Tibial nerve (tissue), 4 donors: ENCODE measurements at regions not wholly inside any gene's neighbourhood (a gene's known extent, or its start where the extent isn't known, plus 50 kb on each side); places are given as distances from the start of the nearest gene placed in this dataset.
A peak's percentile ranks its signal among the peaks of the same experiment; 100 is the strongest.

Experiments used
- DNase-seq, 2 donors: peaks; one replicate each; pipeline ENCODE4 v3.0.0-alpha.2; 2019; ENCODE audit warnings: low spot score in 2 of 2
- H3K27ac ChIP-seq, 4 donors: fragments of 200-600 bp; sonication (generic) in 3 of 4; one replicate each; pipeline ENCODE4 v1.5.1; 2017 to 2019; ENCODE audit warnings: mild to moderate bottlenecking in 1 of 4
- H3K27me3 ChIP-seq, 2 donors: fragments of 200-600 bp; sonication (generic) in 1 of 2; one replicate each; pipeline versions ENCODE4 v1.5.1 to v1.6.0; 2017 to 2019
- H3K36me3 ChIP-seq, 3 donors: fragments of 200-600 bp; sonication (generic); one replicate each; pipeline ENCODE4 v1.5.1; 2018 to 2019
- H3K4me1 ChIP-seq, 4 donors: fragments of 200-600 bp; sonication (generic) in 3 of 4; one replicate each; pipeline ENCODE4 v1.5.1; 2017 to 2019
- H3K4me3 ChIP-seq, 4 donors: fragments of 200-600 bp; sonication (generic) in 3 of 4; one replicate each; pipeline ENCODE4 v1.5.1; 2017 to 2019; ENCODE audit warnings: mild to moderate bottlenecking in 1 of 4, moderate library complexity in 1 of 4
- H3K9me3 ChIP-seq, 4 donors: fragments of 200-600 bp; sonication (generic) in 3 of 4; one replicate each; pipeline ENCODE4 v1.5.1; 2017 to 2019
- EP300 ChIP-seq, 2 donors: sonication (generic); formaldehyde crosslinking; IDR thresholded peaks; one replicate each; pipeline ENCODE4 v1.6.1; 2017; ENCODE audit warnings: antibody characterized with exemption in 2 of 2, mild to moderate bottlenecking in 1 of 2
- POLR2A ChIP-seq, 2 donors: fragments of 450-650 bp; IDR thresholded peaks; one replicate each; pipeline ENCODE4 v1.6.1; 2017; ENCODE audit warnings: antibody characterized with exemption in 2 of 2, mild to moderate bottlenecking in 2 of 2, moderate library complexity in 2 of 2
- whole genome bisulfite sequencing, 2 donors: methylation state at CpG; one replicate each; pipeline ENCODE4 v1.1.5; 2018; 5-methylcytosine and 5-hydroxymethylcytosine counted together
- TF ChIP-seq, protein P1 (sequence below), 5 experiments: fragments of 200-600 bp in 3 of 5; fragments of 450-650 bp in 2 of 5; sonication (generic) in 3 of 5; IDR thresholded peaks; one replicate each; pipeline ENCODE4 v1.5.1; 2016 to 2019; ENCODE audit warnings: antibody characterized with exemption in 5 of 5, mild to moderate bottlenecking in 3 of 5, moderate library complexity in 2 of 5

DNA sequence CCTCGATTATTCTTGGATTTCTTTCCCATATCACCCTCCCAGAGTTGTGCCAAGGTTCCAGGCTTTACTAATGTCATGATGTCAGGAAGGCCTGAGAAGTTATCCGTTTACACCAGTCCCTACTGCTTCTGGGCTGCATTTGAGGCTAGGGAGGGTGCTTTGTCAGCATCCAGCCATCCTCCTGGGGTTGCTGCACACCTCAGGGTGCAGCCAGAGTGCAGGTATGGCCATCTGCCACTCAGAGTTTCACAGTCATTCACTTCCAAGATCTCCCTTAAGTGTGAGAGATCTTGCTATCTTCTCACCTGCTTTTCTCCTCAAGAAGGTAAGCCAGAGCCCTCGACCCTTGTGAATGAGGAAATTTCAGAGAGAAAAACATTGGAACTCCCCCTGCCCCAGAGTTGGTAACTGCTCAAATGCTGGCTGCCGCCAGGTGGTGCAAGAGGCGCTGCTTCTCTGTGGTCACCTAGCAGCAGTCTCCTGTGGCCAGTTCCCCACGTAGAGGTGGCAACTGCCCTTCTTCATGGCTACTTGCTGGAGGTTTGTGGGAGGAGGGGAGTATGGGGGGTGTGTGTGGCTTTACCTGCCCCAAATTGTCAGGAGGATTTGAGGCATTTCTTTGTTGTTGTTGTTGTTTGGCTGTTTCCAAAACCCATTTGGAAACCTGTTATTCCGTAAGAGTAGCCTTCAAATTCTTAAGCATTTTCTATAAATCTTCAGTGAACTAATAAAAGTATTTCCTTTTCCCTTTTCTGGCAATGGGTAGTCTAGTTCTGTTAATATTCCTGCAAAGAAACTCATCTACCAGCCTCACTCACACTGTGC lies 259.6 kb upstream of the DMRT1 start:
- Histone ChIP-seq H3K27ac (no peak overlapping the region), H3K4me3 (no peak overlapping the region), H3K27me3 (no peaks in the 10 kb centered on the region), H3K9me3 (no peaks in the 10 kb centered on the region), H3K4me1 (peaks cover 0 to 6% (median 0%) of the 10 kb centered on the region in 4 donors), H3K36me3 (peaks cover 0 to 13% (median 0%) of the 10 kb centered on the region in 3 donors)
- TF ChIP-seq EP300 (IDR thresholded peaks at IDR 0.05) = no peak
- TF ChIP-seq POLR2A (IDR thresholded peaks at IDR 0.05) = no peak
- TF ChIP-seq, protein P1, sequence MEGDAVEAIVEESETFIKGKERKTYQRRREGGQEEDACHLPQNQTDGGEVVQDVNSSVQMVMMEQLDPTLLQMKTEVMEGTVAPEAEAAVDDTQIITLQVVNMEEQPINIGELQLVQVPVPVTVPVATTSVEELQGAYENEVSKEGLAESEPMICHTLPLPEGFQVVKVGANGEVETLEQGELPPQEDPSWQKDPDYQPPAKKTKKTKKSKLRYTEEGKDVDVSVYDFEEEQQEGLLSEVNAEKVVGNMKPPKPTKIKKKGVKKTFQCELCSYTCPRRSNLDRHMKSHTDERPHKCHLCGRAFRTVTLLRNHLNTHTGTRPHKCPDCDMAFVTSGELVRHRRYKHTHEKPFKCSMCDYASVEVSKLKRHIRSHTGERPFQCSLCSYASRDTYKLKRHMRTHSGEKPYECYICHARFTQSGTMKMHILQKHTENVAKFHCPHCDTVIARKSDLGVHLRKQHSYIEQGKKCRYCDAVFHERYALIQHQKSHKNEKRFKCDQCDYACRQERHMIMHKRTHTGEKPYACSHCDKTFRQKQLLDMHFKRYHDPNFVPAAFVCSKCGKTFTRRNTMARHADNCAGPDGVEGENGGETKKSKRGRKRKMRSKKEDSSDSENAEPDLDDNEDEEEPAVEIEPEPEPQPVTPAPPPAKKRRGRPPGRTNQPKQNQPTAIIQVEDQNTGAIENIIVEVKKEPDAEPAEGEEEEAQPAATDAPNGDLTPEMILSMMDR (IDR thresholded peaks at IDR 0.05) = no peak
- 88 to 89% methylated on average over 7 of the region's 7 CpGs for WGBS, 2 donors
- DNase-seq = no peak

DNA sequence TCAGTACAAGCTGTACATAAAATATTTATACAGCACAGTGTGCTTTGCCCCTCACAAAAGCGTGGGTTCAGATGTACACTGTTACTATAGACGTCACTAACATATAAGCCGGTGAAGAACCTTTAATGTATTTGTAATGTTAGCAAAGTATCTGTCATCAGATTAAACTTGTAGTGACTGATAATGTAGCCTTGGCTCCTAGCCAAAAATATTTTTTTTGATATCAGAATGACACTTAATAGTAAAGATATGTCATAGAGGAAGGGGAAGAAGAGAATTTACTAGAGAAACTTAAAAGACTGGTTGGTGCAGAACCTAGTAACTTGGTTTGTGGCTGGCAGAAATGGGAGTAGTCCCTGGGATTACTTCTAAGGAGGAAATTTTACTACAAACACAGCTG lies 258.7 kb upstream of the DMRT1 start:
- no peaks in the 10 kb centered on the region for H3K9me3 ChIP-seq
- DNase-seq = no peak
- no peaks in the 10 kb centered on the region for H3K27me3 ChIP-seq
- peaks cover 0 to 6% (median 0%) of the 10 kb centered on the region in 4 donors for H3K4me1 ChIP-seq
- 76 to 86% methylated on average over 3 of the region's 3 CpGs for WGBS, 2 donors
- no peak overlapping the region for H3K27ac ChIP-seq
- TF ChIP-seq EP300 (IDR thresholded peaks at IDR 0.05) (no peak), POLR2A (IDR thresholded peaks at IDR 0.05) (no peak)
- TF ChIP-seq, protein P1 (IDR thresholded peaks at IDR 0.05) = no peak
- H3K36me3 ChIP-seq = peaks cover 0 to 13% (median 0%) of the 10 kb centered on the region in 3 donors
- no peak overlapping the region for H3K4me3 ChIP-seq

DNA sequence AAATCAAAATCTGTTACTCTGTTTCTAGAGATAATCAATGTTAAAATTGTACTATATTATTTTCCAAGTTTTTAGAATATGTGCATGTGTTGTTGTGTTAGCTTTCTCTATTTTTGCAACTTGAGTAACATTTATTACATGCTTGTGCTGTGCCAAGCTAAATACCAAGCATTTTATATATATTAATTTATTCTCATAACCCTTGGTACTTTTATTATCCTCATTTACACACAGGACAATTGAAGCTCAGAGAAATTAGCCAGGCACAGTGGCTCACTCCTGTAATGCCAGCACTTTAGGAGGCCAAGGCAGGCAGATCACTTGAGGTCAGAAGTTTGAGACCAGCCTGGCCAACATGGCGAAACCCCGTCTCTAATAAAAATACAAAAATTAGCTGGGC lies 254.0 kb upstream of the DMRT1 start:
- H3K27me3 ChIP-seq = no peaks in the 10 kb centered on the region
- no peak for DNase-seq
- H3K36me3 ChIP-seq = no peaks in the 10 kb centered on the region
- no peak overlapping the region for H3K27ac ChIP-seq
- H3K4me1 ChIP-seq = peaks cover 0 to 27% (median 7%) of the 10 kb centered on the region in 4 donors
- WGBS, 2 donors = 67 to 68% methylated on average over 2 of the region's 2 CpGs
- H3K9me3 ChIP-seq = no peaks in the 10 kb centered on the region
- no peak overlapping the region for H3K4me3 ChIP-seq
- TF ChIP-seq EP300 (IDR thresholded peaks at IDR 0.05) = no peak
- TF ChIP-seq, protein P1 (IDR thresholded peaks at IDR 0.05) = no peak
- TF ChIP-seq POLR2A (IDR thresholded peaks at IDR 0.05) = no peak

DNA sequence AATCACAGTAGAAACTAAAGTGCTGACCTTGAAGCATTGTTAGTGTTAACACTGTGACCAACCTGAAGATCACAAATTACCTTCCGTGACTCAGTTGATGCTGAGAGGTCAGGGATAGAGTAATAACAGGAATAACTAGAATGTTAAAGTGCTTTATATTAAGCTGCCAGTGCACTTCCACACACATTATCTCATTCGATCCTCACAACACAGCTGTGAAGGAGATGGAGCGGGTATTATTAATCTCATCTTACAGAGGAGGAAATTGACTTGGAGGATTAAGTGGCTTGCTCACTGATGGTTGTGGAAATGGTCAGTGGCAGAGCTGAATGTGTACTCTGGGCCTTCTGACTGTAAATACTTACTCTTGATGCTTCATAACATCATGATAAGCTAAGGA lies 252.5 kb upstream of the DMRT1 start:
- H3K9me3 ChIP-seq = no peaks in the 10 kb centered on the region
- no peak for DNase-seq
- no peak for TF ChIP-seq POLR2A (IDR thresholded peaks at IDR 0.05)
- TF ChIP-seq, protein P1 (IDR thresholded peaks at IDR 0.05) = no peak
- TF ChIP-seq EP300 (IDR thresholded peaks at IDR 0.05) = no peak
- H3K4me1 ChIP-seq = peaks cover 0 to 27% (median 7%) of the 10 kb centered on the region in 4 donors
- 84 to 88% methylated on average over 3 of the region's 3 CpGs for WGBS, 2 donors
- no peaks in the 10 kb centered on the region for H3K36me3 ChIP-seq
- no peak overlapping the region for H3K4me3 ChIP-seq
- H3K27ac ChIP-seq = peak overlapping the region in 2 of 4 donors; percentile 3 to 55
- no peaks in the 10 kb centered on the region for H3K27me3 ChIP-seq

DNA sequence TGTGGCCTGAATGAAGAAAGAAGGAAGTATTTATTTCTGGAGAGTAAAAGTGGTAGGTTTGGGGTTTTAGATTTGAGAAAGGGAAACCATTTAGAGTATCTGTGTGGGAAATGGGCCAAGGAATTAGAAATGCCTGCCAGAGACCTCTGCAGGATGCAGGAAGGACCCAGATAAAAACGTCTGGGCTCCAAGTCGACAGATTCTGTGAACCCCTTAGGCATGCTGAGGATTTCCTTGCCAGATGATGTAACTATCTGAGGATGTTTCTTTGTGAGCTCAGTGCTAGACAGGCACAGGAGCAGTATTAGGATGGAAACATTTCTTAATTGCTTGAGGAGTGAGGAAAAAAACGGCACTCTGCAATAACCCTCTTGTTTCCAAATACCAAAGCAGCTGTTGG lies 251.8 kb upstream of the DMRT1 start:
- Histone ChIP-seq H3K36me3 (no peaks in the 10 kb centered on the region), H3K27me3 (no peaks in the 10 kb centered on the region), H3K4me1 (peaks cover 0 to 27% (median 7%) of the 10 kb centered on the region in 4 donors), H3K9me3 (no peaks in the 10 kb centered on the region), H3K4me3 (no peak overlapping the region), H3K27ac (peak overlapping the region in 3 of 4 donors; percentile 3 to 55 (median 3))
- WGBS, 2 donors = 1 to 3% methylated on average over 3 of the region's 3 CpGs
- DNase-seq = no peak
- TF ChIP-seq, protein P1 (IDR thresholded peaks at IDR 0.05) = no peak
- TF ChIP-seq EP300 (IDR thresholded peaks at IDR 0.05) = no peak
